ENCODE measurements at regions not wholly inside any gene's neighbourhood (a gene's known extent, or its start where the extent isn't known, plus 50 kb on each side); places are given as distances from the start of the nearest gene placed in this dataset.

GRCh38 chr11:110874437-110875030, 162.3 kb upstream of the ARHGAP20 start:
- no peaks in the 10 kb centered on the region for H3K4me1 ChIP-seq (ENCODE audit: control insufficient read depth in 2 of 2, insufficient read depth in 2 of 2, low read length in 2 of 2)
- no peaks in the 10 kb centered on the region for H3K9me3 ChIP-seq (ENCODE audit: control insufficient read depth in 2 of 2, low read length in 2 of 2)
- no peaks in the 10 kb centered on the region for H3K27me3 ChIP-seq (ENCODE audit: control insufficient read depth in 2 of 2, insufficient read depth in 2 of 2, low read length in 2 of 2)
- no peaks in the 10 kb centered on the region for H3K36me3 ChIP-seq (ENCODE audit: control insufficient read depth in 2 of 2, insufficient read depth in 2 of 2, low read length in 2 of 2)
- H3K27ac ChIP-seq (ENCODE audit: low read depth in 2 of 2, low read length in 2 of 2): no peak overlapping the region
- no peak overlapping the region for H3K9ac ChIP-seq (ENCODE audit: low read depth in 1 of 2, low read length in 2 of 2)
- H3K4me3 ChIP-seq (ENCODE audit: low read length in 2 of 2): no peak overlapping the region

- no peaks in the 10 kb centered on the region for H3K27me3 ChIP-seq (ENCODE audit: control insufficient read depth in 2 of 2, insufficient read depth in 2 of 2, low read length in 2 of 2)
- no peaks in the 10 kb centered on the region for H3K9me3 ChIP-seq (ENCODE audit: control insufficient read depth in 2 of 2, low read length in 2 of 2)
- H3K9ac ChIP-seq (ENCODE audit: low read depth in 1 of 2, low read length in 2 of 2): no peak overlapping the region
- H3K27ac ChIP-seq (ENCODE audit: low read depth in 2 of 2, low read length in 2 of 2): no peak overlapping the region
- no peaks in the 10 kb centered on the region for H3K36me3 ChIP-seq (ENCODE audit: control insufficient read depth in 2 of 2, insufficient read depth in 2 of 2, low read length in 2 of 2)
- H3K4me3 ChIP-seq (ENCODE audit: low read length in 2 of 2): no peak overlapping the region
- H3K4me1 ChIP-seq (ENCODE audit: control insufficient read depth in 2 of 2, insufficient read depth in 2 of 2, low read length in 2 of 2): no peaks in the 10 kb centered on the region
Observed at GRCh38 chr11:110873975-110874374, 161.7 kb upstream of the ARHGAP20 start.

GRCh38 chr11:110870816-110871522, 158.7 kb upstream of the ARHGAP20 start:
- Histone ChIP-seq H3K4me1 (ENCODE audit: control insufficient read depth in 2 of 2, insufficient read depth in 2 of 2, low read length in 2 of 2) (no peaks in the 10 kb centered on the region), H3K9ac (ENCODE audit: low read depth in 1 of 2, low read length in 2 of 2) (no peak overlapping the region), H3K9me3 (ENCODE audit: control insufficient read depth in 2 of 2, low read length in 2 of 2) (no peaks in the 10 kb centered on the region), H3K27ac (ENCODE audit: low read depth in 2 of 2, low read length in 2 of 2) (no peak overlapping the region), H3K27me3 (ENCODE audit: control insufficient read depth in 2 of 2, insufficient read depth in 2 of 2, low read length in 2 of 2) (no peaks in the 10 kb centered on the region), H3K36me3 (ENCODE audit: control insufficient read depth in 2 of 2, insufficient read depth in 2 of 2, low read length in 2 of 2) (no peaks in the 10 kb centered on the region), H3K4me3 (ENCODE audit: low read length in 2 of 2) (no peak overlapping the region)

- Histone ChIP-seq H3K27me3 (ENCODE audit: control insufficient read depth in 2 of 2, insufficient read depth in 2 of 2, low read length in 2 of 2) (no peaks in the 10 kb centered on the region), H3K4me3 (ENCODE audit: low read length in 2 of 2) (no peak overlapping the region), H3K27ac (ENCODE audit: low read depth in 2 of 2, low read length in 2 of 2) (no peak overlapping the region), H3K36me3 (ENCODE audit: control insufficient read depth in 2 of 2, insufficient read depth in 2 of 2, low read length in 2 of 2) (no peaks in the 10 kb centered on the region), H3K9ac (ENCODE audit: low read depth in 1 of 2, low read length in 2 of 2) (no peak overlapping the region), H3K9me3 (ENCODE audit: control insufficient read depth in 2 of 2, low read length in 2 of 2) (no peaks in the 10 kb centered on the region), H3K4me1 (ENCODE audit: control insufficient read depth in 2 of 2, insufficient read depth in 2 of 2, low read length in 2 of 2) (no peaks in the 10 kb centered on the region)
Observed at GRCh38 chr11:110867951-110868350, 155.7 kb upstream of the ARHGAP20 start.

GRCh38 chr11:110866081-110866480, 153.8 kb upstream of the ARHGAP20 start:
- H3K9me3 ChIP-seq (ENCODE audit: control insufficient read depth in 2 of 2, low read length in 2 of 2): no peaks in the 10 kb centered on the region
- no peak overlapping the region for H3K27ac ChIP-seq (ENCODE audit: low read depth in 2 of 2, low read length in 2 of 2)
- H3K36me3 ChIP-seq (ENCODE audit: control insufficient read depth in 2 of 2, insufficient read depth in 2 of 2, low read length in 2 of 2): no peaks in the 10 kb centered on the region
- H3K27me3 ChIP-seq (ENCODE audit: control insufficient read depth in 2 of 2, insufficient read depth in 2 of 2, low read length in 2 of 2): no peaks in the 10 kb centered on the region
- no peaks in the 10 kb centered on the region for H3K4me1 ChIP-seq (ENCODE audit: control insufficient read depth in 2 of 2, insufficient read depth in 2 of 2, low read length in 2 of 2)
- no peak overlapping the region for H3K9ac ChIP-seq (ENCODE audit: low read depth in 1 of 2, low read length in 2 of 2)
- H3K4me3 ChIP-seq (ENCODE audit: low read length in 2 of 2): no peak overlapping the region

- Histone ChIP-seq H3K4me1 (ENCODE audit: control insufficient read depth in 2 of 2, insufficient read depth in 2 of 2, low read length in 2 of 2) (peaks cover 0 to 19% of the 10 kb centered on the region in 2 donors), H3K27ac (ENCODE audit: low read depth in 2 of 2, low read length in 2 of 2) (no peak overlapping the region), H3K36me3 (ENCODE audit: control insufficient read depth in 2 of 2, insufficient read depth in 2 of 2, low read length in 2 of 2) (no peaks in the 10 kb centered on the region), H3K27me3 (ENCODE audit: control insufficient read depth in 2 of 2, insufficient read depth in 2 of 2, low read length in 2 of 2) (no peaks in the 10 kb centered on the region), H3K9ac (ENCODE audit: low read depth in 1 of 2, low read length in 2 of 2) (no peak overlapping the region), H3K4me3 (ENCODE audit: low read length in 2 of 2) (no peak overlapping the region), H3K9me3 (ENCODE audit: control insufficient read depth in 2 of 2, low read length in 2 of 2) (no peaks in the 10 kb centered on the region)
Observed at GRCh38 chr11:110862407-110862806, 150.2 kb upstream of the ARHGAP20 start.

GRCh38 chr11:110860461-110860860, 148.2 kb upstream of the ARHGAP20 start:
- Histone ChIP-seq H3K27me3 (ENCODE audit: control insufficient read depth in 2 of 2, insufficient read depth in 2 of 2, low read length in 2 of 2) (no peaks in the 10 kb centered on the region), H3K27ac (ENCODE audit: low read depth in 2 of 2, low read length in 2 of 2) (peak overlapping the region; percentile 43 to 64), H3K9ac (ENCODE audit: low read depth in 1 of 2, low read length in 2 of 2) (no peak overlapping the region), H3K4me1 (ENCODE audit: control insufficient read depth in 2 of 2, insufficient read depth in 2 of 2, low read length in 2 of 2) (peaks cover 0 to 19% of the 10 kb centered on the region in 2 donors), H3K4me3 (ENCODE audit: low read length in 2 of 2) (no peak overlapping the region), H3K9me3 (ENCODE audit: control insufficient read depth in 2 of 2, low read length in 2 of 2) (no peaks in the 10 kb centered on the region), H3K36me3 (ENCODE audit: control insufficient read depth in 2 of 2, insufficient read depth in 2 of 2, low read length in 2 of 2) (no peaks in the 10 kb centered on the region)

GRCh38 chr11:110859998-110860397, 147.8 kb upstream of the ARHGAP20 start:
- Histone ChIP-seq H3K36me3 (ENCODE audit: control insufficient read depth in 2 of 2, insufficient read depth in 2 of 2, low read length in 2 of 2) (no peaks in the 10 kb centered on the region), H3K27me3 (ENCODE audit: control insufficient read depth in 2 of 2, insufficient read depth in 2 of 2, low read length in 2 of 2) (no peaks in the 10 kb centered on the region), H3K9me3 (ENCODE audit: control insufficient read depth in 2 of 2, low read length in 2 of 2) (no peaks in the 10 kb centered on the region), H3K27ac (ENCODE audit: low read depth in 2 of 2, low read length in 2 of 2) (peak overlapping the region; percentile 43 to 69), H3K4me3 (ENCODE audit: low read length in 2 of 2) (no peak overlapping the region), H3K4me1 (ENCODE audit: control insufficient read depth in 2 of 2, insufficient read depth in 2 of 2, low read length in 2 of 2) (peaks cover 0 to 19% of the 10 kb centered on the region in 2 donors), H3K9ac (ENCODE audit: low read depth in 1 of 2, low read length in 2 of 2) (no peak overlapping the region)

GRCh38 chr11:110859240-110859840, 147.1 kb upstream of the ARHGAP20 start:
- Histone ChIP-seq H3K9me3 (ENCODE audit: control insufficient read depth in 2 of 2, low read length in 2 of 2) (no peaks in the 10 kb centered on the region), H3K27me3 (ENCODE audit: control insufficient read depth in 2 of 2, insufficient read depth in 2 of 2, low read length in 2 of 2) (no peaks in the 10 kb centered on the region), H3K27ac (ENCODE audit: low read depth in 2 of 2, low read length in 2 of 2) (peak overlapping the region; percentile 20 to 69), H3K9ac (ENCODE audit: low read depth in 1 of 2, low read length in 2 of 2) (no peak overlapping the region), H3K36me3 (ENCODE audit: control insufficient read depth in 2 of 2, insufficient read depth in 2 of 2, low read length in 2 of 2) (no peaks in the 10 kb centered on the region), H3K4me1 (ENCODE audit: control insufficient read depth in 2 of 2, insufficient read depth in 2 of 2, low read length in 2 of 2) (peaks cover 0 to 19% of the 10 kb centered on the region in 2 donors), H3K4me3 (ENCODE audit: low read length in 2 of 2) (no peak overlapping the region)

- H3K27ac ChIP-seq (ENCODE audit: low read depth in 2 of 2, low read length in 2 of 2): peak overlapping the region in 1 of 2 donors; percentile 54
- H3K9ac ChIP-seq (ENCODE audit: low read depth in 1 of 2, low read length in 2 of 2): no peak overlapping the region
- no peaks in the 10 kb centered on the region for H3K27me3 ChIP-seq (ENCODE audit: control insufficient read depth in 2 of 2, insufficient read depth in 2 of 2, low read length in 2 of 2)
- H3K9me3 ChIP-seq (ENCODE audit: control insufficient read depth in 2 of 2, low read length in 2 of 2): no peaks in the 10 kb centered on the region
- H3K4me3 ChIP-seq (ENCODE audit: low read length in 2 of 2): no peak overlapping the region
- peaks cover 0 to 19% of the 10 kb centered on the region in 2 donors for H3K4me1 ChIP-seq (ENCODE audit: control insufficient read depth in 2 of 2, insufficient read depth in 2 of 2, low read length in 2 of 2)
- no peaks in the 10 kb centered on the region for H3K36me3 ChIP-seq (ENCODE audit: control insufficient read depth in 2 of 2, insufficient read depth in 2 of 2, low read length in 2 of 2)
Observed at GRCh38 chr11:110858547-110858921, 146.3 kb upstream of the ARHGAP20 start.
